Rectal smooth muscle tissue (tissue), 1 donor: ENCODE measurements at regions not wholly inside any gene's neighbourhood (a gene's known extent, or its start where the extent isn't known, plus 50 kb on each side); places are given as distances from the start of the nearest gene placed in this dataset.

Experiments used
- H3K27ac ChIP-seq: one replicate; pipeline ENCODE4 v1.7.0; 2013; ENCODE audit warnings: low read depth, low read length, inconsistent platforms
- H3K27me3 ChIP-seq: one replicate; pipeline ENCODE4 v1.7.0; 2013; ENCODE audit warnings: low read length; ENCODE audit not compliant: control insufficient read depth, insufficient read depth
- H3K36me3 ChIP-seq: one replicate; pipeline ENCODE4 v1.7.0; 2013; ENCODE audit warnings: low read length; ENCODE audit not compliant: control insufficient read depth, insufficient read depth
- H3K4me1 ChIP-seq: one replicate; pipeline ENCODE4 v1.7.0; 2013; ENCODE audit warnings: low read length; ENCODE audit not compliant: control insufficient read depth, insufficient read depth
- H3K4me3 ChIP-seq: one replicate; pipeline ENCODE4 v1.7.0; 2013; ENCODE audit warnings: low read length
- H3K9ac ChIP-seq: one replicate; pipeline ENCODE4 v1.7.0; 2013; ENCODE audit warnings: low read length

DNA sequence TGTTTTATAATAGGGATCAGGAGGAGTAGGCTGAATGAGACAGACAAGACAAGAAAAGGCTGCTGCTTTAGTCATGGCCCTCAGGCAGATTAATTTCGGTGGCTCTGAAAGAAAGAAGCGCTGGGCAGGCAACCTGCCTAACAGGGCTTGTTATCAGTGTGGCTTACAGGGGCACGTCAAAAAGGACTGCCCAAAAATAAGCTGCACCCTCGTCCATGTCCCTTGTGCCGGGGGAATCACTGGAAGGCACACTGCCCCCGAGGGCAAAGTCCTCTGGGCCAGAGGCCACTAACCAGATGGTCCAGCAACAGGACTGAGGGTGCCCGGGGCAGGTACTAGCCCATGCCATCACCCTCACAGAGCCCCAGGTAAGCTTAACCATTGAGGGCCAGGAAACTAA lies 188.5 kb downstream of the IGSF11 start:
- H3K27ac ChIP-seq: no peak overlapping the region
- H3K27me3 ChIP-seq: no peaks in the 10 kb centered on the region
- H3K9ac ChIP-seq: no peak overlapping the region
- no peaks in the 10 kb centered on the region for H3K36me3 ChIP-seq
- H3K4me3 ChIP-seq: no peak overlapping the region
- no peaks in the 10 kb centered on the region for H3K4me1 ChIP-seq
